SIG-M5 (cell line): ENCODE measurements at regions not wholly inside any gene's neighbourhood (a gene's known extent, or its start where the extent isn't known, plus 50 kb on each side); places are given as distances from the start of the nearest gene placed in this dataset.

Experiments used
- DNase-seq: peaks from one replicate; lab custom pipeline; 2025; lab: John Stamatoyannopoulos, UW

DNA sequence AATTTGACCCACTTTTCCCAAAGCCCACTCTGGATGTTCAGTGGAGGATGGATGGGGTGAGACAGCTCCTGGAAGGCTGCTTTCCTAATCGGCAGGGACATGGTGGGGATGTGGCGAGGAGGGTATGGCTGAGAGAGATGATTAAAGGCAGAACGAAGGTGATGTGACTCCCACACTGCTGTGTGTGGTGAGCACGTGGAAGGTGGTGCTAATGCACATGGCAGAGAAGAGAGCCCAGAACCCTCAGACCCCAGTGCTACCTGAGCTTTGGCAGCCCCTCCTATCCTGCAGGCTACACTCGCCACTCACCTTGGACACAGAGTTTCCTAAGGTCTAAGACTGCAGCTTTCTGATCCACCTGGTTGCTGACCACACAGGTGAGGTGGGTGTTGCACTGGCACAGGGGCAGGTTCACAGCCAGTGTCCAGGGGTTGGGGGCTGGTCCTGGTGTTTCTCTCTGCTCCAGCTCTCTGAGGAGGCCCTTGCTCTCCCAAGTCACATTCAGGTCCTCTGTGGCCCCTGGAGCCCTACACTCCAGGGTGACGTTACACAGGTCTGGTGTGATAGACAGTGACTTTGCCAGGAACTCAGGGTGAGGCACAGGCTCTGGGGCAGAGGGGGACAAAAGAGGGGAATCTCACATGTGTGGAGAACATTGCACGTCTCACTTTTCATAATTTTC, 151.4 kb upstream of the ETV3 start:
- DNase-seq: no peak

DNA sequence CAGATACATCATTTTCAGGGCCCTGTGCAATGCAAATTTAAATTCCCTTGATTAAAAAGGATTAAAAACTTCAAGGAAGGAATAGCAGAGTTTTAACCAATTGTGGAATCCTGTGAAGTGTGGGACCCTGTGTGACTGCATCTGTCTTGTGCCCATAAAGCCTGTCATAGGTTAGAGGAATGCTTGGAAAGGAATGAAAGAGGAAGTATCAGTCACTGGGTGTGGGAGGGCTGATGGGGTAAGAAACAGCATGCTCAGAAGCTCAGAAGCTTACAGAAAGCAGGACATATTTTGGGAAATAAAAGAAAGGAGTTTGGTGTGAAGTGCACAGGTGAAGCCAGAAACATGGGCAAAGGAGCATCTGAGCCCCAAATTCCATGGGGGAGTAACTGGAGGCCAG, 150.8 kb upstream of the ETV3 start:
- no peak for DNase-seq

DNA sequence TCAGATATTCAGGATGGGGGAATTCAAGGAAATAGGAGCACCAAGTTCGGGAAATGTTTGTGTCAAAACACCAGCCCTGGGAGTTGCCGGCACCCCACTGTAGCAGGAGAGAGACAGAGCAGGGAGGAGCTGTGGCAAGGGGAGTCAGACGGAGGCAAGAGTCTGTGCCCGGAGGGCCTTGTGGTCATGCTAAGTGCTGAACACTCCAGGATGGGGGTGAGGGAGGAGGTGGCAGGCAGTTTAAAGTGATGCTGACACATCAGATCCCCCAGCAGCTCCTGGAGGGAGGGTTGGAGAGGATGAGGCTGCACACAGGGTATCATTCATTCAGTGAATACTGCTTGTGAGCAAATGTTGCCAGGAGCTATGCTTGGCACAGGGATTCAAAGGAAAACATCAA, 150.3 kb upstream of the ETV3 start:
- no peak for DNase-seq

DNA sequence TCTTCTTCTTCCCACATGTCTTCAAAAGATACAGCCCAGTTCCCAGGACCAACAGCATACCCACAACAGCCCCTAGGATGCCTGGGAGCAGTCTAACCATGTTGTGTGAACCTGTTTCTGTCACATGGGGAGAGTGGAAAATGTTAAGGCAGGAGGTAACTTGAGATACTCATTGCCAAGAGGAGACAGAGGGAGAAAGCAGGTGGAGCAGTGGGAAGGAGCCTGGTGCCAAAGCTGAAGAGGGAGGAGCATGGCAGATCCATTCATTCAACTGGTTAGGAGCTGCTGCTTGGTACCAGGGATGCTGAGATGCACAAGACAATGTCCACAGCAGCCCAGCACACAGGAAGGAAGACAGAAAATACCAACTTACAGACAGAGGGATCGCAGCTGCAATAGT, 149.8 kb upstream of the ETV3 start:
- no peak for DNase-seq

DNA sequence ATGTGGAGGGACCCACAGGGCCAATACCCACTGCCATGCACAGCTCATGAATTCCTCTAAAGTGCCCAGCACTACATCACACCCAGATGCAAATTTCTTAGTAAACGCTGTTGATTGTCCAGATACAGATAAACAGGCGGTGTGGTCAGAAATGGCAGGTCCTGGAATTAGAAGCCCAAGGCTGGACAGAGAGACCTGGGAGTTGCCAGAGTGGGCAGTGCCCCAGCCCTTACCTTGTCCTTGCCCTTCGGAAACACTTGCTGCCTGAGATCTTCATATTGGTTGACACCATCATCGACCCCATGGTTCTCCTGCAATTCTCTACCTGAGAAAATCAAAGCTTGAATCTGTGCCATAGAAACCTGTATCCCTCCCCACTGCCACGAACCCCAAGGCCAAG, 149.3 kb upstream of the ETV3 start:
- DNase-seq: no peak

DNA sequence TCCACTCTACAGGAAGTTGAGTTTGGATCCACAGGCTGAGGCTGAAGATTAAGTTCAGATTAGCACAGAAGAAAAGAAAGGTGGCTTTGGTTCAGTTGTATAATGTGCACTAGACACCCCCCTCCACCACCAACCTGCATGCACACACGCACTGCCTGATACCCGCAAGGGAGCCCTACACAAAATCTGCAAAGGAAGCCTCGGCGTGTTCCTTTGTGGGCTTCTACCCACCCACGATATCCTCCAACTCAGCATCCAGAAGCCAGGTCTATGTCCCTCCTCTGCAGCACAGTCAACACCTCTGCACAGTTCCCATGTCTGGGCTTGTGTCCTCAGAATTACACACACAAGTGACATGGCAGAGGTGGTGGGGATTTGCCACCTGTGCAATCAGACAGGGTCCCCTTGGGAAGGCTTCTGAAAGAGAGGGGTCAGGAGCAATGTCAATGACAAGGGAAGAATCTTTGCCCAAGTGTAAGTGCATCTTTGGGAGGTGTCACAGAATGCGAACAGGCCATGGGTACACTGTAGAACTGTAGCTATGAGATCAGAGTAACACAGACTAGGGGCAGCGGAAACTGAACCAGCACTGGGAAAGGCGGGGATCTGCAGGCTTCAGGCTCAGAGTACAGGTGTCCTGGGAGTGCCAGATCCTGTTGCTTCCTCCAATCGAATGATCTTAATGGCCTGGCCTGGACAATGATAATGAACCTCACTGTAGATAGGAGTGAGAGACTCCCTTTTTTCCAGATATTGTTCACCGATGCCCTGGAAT, 148.6 kb upstream of the ETV3 start:
- no peak for DNase-seq

DNA sequence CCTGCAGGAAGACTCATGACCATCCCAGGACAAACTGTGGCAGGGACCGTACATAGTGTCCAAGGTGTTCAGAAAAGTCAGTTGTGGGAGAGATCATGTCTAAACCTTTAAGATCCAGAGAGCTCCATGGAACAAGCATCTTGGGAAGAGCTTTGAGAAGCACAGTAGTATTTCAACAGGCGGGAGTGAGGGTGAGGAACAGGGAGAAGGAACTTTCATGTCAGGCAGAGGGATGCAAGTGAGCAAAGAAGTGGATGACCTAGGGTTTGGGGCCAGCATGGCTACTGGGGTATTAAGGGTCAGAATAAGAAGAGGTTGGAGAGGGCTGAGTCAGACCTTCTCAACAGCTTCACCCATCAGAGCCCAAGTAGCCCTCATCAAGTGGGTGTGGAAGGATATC, 147.9 kb upstream of the ETV3 start:
- DNase-seq: no peak

DNA sequence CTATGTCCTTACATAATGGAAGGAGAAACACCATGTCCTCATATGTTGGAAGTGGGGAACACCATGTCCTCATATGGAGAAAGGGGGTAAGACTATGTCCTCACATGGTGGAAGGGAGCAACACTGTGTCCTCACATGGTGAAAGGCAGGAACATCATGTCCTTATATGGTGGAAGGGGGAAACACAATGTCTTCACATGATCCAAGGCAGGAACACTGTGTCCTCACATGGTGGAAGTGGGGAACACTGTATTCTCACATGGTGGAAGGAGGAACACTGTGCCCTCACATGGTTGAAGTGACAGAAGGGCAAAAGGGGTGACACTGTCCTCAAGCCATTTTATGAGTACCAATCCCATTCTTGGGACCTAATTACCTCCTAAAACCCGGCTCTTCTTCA, 146.3 kb upstream of the ETV3 start:
- DNase-seq: no peak

DNA sequence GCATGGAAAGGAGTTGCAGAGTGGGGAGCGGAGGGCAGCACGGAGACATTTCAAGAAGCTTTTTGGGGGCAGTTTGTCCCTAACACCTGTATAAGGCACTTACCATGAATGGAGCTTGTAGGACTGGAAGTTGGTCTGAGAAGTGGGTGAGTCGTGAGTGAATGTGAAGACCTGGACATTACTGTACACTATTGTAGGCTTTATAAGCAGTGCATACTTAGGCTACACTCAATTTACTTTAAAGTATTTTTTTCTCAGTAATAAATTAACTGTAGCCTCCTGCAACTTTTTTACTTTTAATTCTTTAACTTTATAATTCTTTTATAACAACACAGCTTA, 141.6 kb upstream of the ETV3 start:
- no peak for DNase-seq

DNA sequence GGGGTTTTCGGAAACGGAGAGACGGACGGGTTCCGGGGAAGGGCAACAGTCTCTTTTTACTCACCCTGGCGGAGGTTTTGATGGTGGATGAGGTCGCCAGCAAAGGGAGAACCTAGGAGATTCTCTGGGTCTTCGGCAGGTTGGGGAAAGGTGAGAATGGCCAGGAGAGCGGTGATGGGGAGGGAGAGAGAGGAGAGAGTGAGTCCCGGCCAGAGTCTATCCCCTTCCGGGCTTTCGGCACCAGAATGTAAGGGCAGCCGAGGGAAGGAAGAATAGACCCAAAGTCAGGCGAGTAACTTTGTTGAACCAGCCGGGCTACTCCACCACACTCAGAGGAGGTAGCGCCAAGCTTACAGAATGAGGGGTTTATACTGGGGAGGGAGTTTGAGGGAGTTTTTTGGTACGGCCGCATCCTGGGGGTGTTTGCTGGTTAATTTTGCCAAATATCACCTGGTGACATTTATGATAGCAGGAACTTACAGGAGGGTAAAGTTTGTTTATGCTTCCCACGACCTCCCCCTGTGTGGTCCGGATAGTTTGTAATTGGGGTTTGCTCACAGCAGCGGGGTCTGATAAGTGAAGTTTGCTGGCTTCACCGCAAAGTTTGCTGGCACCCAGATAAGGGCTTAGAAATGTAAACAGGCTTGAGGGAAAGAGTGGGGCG, 141.1 kb upstream of the ETV3 start:
- no peak for DNase-seq

DNA sequence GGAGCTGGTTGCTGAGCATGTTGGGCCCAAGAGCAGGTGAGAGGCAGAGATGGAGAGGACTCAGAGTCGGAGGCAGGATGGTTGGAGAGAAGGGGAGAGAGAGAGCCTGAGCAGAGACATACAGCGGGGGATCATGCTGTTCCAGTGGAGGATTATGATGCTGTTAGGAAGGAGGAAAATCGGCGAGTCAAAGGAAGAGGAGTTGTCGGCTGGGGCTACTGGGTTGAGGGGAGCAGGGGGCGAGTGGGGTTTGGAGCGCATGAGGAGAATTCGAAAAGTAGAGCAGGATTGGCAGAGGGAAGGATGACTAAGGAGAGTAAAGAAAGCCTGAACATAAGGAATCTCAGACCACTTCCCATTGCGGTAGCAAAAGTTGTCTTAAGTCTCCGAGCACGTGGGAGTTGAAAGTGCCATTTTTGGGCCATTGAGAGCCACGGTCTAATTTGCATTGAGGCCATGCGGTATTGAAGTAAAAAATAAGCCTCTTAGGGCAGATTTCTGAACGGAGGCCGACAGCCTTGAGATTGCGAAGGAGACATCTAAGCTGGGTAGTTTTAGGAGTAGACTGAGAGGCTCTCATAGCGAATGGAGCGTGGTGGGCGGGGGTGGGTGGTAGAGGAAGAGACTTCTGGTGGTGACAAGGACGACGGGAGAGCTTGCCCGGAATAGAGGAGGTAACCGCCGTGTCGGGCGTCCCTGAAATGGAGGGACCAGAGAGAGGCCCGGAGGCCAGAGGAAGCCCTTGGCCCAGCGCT, 140.4 kb upstream of the ETV3 start:
- DNase-seq: no peak

DNA sequence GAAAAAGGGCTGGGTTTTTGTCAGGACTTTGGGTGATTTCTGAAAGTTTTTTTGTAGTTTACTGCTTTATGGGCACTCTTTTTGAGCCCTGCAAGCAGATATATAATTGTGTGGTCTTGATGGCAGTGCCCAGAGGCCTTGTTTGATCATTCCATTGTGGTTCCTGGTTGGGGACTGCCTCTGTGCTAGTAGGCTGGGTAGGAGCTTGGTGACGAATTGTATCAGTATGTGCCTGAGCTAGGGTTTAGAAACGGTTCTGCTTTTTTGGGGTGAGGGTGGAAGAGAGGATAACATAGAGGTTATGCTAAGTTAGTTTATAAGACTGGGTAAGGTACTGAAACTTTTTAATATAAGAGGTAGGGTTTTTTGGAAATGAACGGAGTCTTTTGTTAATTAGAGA, 139.7 kb upstream of the ETV3 start:
- no peak for DNase-seq

DNA sequence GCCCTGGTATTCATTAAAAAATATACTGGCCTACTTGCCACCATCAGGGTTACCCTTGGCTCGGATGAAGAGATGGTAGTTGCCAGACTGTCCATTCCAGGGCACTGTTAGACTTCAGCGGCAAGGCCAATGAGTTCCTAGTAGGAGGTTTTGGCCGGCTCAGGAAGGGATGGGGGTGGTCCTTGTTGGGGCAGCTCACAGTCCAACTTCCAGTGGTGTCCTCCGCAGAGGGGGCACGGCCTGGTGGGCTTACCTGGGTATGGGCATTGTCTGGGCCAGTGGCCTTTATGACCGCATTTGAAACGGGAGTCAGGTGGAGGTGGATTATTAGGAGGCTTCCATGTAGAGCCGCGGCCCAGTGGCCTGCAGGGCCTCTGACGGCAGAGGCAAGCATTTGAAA, 139.1 kb upstream of the ETV3 start:
- DNase-seq: no peak

DNA sequence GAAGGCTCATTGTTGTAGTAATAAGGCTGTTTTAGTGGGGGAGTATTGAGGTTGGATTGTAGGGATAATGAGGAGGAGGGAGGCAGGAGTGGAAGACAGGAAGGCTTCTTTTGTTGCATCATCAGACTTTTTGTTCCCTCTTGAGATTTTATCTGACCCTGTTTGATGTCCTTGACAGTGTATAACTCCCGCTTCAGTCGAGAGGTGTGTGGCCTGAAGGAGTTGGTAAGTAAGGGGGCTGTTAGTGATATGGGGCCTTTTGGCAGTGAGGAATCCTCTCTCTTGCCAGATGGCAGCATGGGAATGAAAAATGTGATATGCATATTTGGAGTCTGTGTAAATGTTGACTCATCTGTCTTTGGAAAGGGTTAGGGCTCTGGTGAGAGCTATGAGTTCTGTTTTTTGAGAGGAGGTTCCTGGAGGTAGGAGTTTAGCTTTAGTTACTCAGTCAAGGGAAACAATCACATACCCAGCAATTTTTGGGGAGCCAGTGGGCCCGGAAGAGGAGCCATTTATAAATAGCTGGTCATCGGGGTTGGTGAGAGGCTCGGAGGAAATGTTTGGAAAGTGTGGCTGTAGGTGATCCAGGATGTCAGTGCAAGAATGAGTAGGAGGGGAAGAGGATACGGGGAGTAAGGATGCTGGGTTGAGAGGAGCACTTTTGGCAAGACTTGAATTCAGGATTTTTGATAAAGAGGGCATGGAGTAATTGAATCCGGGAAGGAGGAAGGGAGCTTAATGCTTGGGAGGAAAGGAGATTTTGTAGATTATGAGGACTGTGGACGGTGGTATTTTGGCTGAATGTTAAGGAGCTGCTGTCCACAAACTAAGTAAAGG, 136.7 kb upstream of the ETV3 start:
- DNase-seq: no peak

DNA sequence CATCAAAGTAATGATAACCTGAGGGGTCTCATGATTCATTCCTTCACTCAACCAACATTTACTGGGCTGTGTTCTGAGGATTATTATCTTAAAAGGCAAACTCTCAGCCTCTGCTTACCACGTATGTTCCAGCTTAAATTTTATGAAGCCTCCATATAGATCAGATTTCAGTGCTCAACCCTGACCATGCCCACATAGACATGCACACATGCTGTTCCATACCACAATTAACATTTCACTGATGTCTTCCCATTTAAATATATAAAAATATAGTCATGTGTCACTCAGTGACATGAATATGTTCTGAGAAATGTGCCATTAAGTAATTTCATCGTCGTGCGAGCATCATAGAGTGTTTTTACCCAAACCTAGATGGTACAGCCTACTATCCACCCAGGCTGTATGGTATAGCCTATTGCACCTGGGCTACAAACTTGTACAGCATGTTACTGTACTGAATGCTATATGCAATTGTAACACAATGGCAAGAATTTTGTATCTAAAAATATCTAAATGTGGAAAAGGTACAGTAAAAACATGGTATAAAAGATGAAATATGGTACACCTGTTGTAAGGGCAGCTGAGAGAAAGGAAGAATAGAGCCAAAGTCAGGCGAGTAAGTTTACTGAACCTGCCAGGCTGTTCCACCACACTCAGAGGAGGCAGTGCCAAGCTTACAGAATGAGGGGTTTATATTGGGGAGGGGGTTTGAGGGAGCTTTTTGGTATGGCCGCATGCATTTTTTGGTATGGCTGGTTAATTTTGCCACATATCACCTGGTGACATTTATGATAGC, 134.7 kb upstream of the ETV3 start:
- no peak for DNase-seq

DNA sequence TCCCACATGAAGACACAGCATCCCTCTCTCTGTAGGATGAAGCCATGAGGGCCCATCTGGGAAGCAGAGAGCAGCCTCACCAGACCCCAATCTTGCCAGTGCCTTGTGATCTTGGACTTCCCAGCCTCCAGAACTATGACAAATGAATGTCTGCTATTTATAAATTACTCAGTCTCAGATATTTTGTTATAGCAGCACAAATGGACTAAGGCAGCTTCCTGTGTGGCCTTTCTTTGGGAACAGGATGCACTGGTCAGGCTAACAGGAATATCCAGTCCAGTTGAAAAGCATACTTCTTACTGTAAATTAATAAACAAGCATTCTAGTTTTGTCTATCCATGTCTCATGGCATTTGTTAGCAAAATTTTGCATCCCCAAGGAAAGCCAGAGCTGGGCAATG, 134.1 kb upstream of the ETV3 start:
- DNase-seq: no peak

DNA sequence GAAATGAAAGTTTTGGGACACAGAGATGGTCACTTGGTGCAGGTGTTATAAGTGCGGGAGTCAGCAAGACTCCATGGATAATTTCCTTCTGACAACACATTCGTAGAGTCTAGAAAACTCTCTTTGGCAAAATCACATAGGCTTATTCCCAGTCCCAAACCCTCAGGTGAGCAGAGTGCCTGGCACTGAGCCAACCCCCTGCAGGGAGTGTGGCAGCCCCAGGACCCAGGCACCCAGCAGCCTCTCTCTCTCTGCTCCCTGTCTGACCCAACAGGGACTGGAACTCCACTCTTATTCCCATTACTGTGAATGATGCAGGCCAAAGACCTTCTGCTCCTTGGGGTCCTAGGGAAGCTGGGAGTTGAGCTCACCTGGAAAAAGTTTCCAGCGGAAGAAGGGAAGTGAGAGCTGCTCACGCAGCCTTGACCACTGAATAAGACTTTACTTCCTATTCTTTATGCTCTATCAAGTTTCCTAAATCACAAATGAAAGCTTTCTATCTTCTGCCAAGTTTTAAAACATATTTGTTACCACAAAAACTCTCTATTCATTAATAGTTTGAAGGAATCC, 132.6 kb upstream of the ETV3 start:
- no peak for DNase-seq

DNA sequence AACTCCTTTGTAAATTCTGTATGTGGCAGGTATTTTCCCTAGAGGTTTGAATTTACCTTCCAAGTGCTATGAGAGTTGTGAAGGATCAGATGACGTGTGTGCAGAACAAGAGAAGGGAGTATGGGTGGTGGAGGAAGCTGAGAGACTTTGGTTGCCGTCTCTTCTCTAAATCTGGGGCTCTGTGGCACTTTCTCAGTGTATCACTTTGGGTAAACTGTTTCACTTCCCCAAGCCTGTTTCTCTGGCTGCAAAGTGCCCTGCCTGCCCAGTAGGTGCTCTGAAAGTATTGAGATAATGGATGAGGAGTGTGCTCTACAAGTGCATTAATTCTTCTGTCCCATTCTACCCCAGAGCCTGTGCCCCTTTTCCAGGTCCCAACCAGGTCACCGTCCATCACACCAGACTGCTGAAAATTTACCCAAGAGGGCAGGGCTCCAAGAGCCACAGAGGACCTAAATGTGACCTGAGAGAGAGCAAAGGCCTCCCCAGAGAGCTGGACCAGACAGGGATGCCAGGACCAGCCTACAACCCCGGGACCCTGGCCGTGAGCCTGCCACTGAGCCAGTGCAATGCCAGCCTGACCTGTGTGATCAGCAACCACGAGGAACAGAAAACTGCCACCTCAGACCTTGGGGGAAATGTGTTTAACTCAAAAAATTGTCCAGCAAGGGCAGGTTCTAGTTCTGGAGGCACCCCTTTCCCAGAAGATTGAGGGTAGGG, 131.6 kb upstream of the ETV3 start:
- no peak for DNase-seq

DNA sequence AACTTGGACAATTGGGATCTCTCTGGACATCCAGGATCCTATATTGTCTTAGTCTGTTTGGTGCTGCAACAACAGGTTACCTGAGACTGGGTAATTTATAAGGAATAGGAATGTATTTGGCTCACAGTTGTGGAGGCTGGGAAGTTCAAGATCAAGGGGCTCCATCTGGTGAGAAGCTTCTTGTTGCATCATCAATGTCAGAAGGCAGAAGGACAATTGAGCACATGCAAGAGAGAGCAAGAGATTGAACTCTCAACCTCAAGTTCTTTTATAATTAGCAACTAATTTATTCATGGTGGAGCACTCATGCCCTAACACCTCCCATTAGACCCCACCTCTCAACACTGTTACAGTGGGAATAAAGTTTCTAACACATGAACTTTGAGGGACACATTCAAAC, 124.7 kb upstream of the ETV3 start:
- DNase-seq: no peak

DNA sequence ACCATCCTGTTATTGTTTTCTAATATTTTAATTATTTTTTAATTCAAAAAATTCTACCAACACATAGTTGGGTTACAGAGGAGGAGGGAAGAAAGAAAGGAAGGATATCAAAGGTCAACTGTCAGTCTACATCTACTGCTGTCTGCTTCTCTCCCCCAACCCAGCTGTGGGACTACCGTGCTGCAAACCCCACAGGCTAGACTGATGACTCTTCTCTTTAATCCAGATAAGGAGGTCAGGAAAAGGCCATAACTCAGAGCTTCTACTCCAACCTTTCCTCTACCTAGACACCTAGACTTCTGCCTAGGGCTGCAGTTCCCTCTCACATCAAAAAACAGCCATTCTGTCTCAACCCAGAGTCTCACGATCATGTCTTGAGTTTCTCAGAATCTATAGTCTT, 124.2 kb upstream of the ETV3 start:
- DNase-seq: no peak
